ENCODE measurements at regions not wholly inside any gene's neighbourhood (a gene's known extent, or its start where the extent isn't known, plus 50 kb on each side); places are given as distances from the start of the nearest gene placed in this dataset.

GRCh38 chr1:56174176-56174885, 405.0 kb downstream of the PLPP3 start:
- ChIA-PET POLR2A (interaction anchor here (0.5 kb wide), 1 partner anchor 375 kb away, joined by 4 read pairs; no protein-coding TSS in a partner anchor), CTCF (no interaction called here)
- TF ChIP-seq CTCF (IDR thresholded peaks at IDR 0.05; ENCODE audit: low read depth, low read length), result no peak
- no peak overlapping the region for H3K4me3 ChIP-seq (ENCODE audit: low read depth, low read length)
- H3K9me3 ChIP-seq (ENCODE audit: control insufficient read depth, insufficient read depth, low read length), result no peaks in the 10 kb centered on the region
- no peaks in the 10 kb centered on the region for H3K27me3 ChIP-seq (ENCODE audit: control insufficient read depth, insufficient read depth, low read length)
- H3K27ac ChIP-seq (ENCODE audit: low read depth, low read length), result no peak overlapping the region
- no peak for DNase-seq (ENCODE audit: low read depth, low spot score)

GRCh38 chr1:56173736-56174135, 405.6 kb downstream of the PLPP3 start:
- no peak for TF ChIP-seq CTCF (IDR thresholded peaks at IDR 0.05; ENCODE audit: low read depth, low read length)
- ChIA-PET CTCF (no interaction called here), POLR2A (no interaction called here)
- H3K27me3 ChIP-seq (ENCODE audit: control insufficient read depth, insufficient read depth, low read length), result no peaks in the 10 kb centered on the region
- no peaks in the 10 kb centered on the region for H3K9me3 ChIP-seq (ENCODE audit: control insufficient read depth, insufficient read depth, low read length)
- no peak for DNase-seq (ENCODE audit: low read depth, low spot score)
- H3K4me3 ChIP-seq (ENCODE audit: low read depth, low read length), result no peak overlapping the region
- no peak overlapping the region for H3K27ac ChIP-seq (ENCODE audit: low read depth, low read length)

GRCh38 chr1:56171670-56172069, 407.7 kb downstream of the PLPP3 start:
- no peak overlapping the region for H3K27ac ChIP-seq (ENCODE audit: low read depth, low read length)
- CTCF ChIA-PET, result no interaction called here
- no peak for DNase-seq (ENCODE audit: low read depth, low spot score)
- no peaks in the 10 kb centered on the region for H3K27me3 ChIP-seq (ENCODE audit: control insufficient read depth, insufficient read depth, low read length)
- H3K4me3 ChIP-seq (ENCODE audit: low read depth, low read length), result no peak overlapping the region
- POLR2A ChIA-PET, result no interaction called here
- no peaks in the 10 kb centered on the region for H3K9me3 ChIP-seq (ENCODE audit: control insufficient read depth, insufficient read depth, low read length)
- no peak for TF ChIP-seq CTCF (IDR thresholded peaks at IDR 0.05; ENCODE audit: low read depth, low read length)

GRCh38 chr1:56170784-56171320, 408.5 kb downstream of the PLPP3 start:
- Histone ChIP-seq H3K27me3 (ENCODE audit: control insufficient read depth, insufficient read depth, low read length) (no peaks in the 10 kb centered on the region), H3K9me3 (ENCODE audit: control insufficient read depth, insufficient read depth, low read length) (no peaks in the 10 kb centered on the region), H3K4me3 (ENCODE audit: low read depth, low read length) (no peak overlapping the region), H3K27ac (ENCODE audit: low read depth, low read length) (no peak overlapping the region)
- TF ChIP-seq CTCF (IDR thresholded peaks at IDR 0.05; ENCODE audit: low read depth, low read length), result no peak
- ChIA-PET CTCF (no interaction called here), POLR2A (no interaction called here)
- no peak for DNase-seq (ENCODE audit: low read depth, low spot score)

GRCh38 chr1:56169856-56170255, 409.5 kb downstream of the PLPP3 start:
- CTCF ChIA-PET, result interaction anchor here (0.8 kb wide), 1 partner anchor 8 kb away, joined by 3 read pairs; no protein-coding TSS in a partner anchor
- no peak overlapping the region for H3K27ac ChIP-seq (ENCODE audit: low read depth, low read length)
- H3K4me3 ChIP-seq (ENCODE audit: low read depth, low read length), result no peak overlapping the region
- H3K27me3 ChIP-seq (ENCODE audit: control insufficient read depth, insufficient read depth, low read length), result no peaks in the 10 kb centered on the region
- POLR2A ChIA-PET, result no interaction called here
- no peak for DNase-seq (ENCODE audit: low read depth, low spot score)
- no peaks in the 10 kb centered on the region for H3K9me3 ChIP-seq (ENCODE audit: control insufficient read depth, insufficient read depth, low read length)
- TF ChIP-seq CTCF (IDR thresholded peaks at IDR 0.05; ENCODE audit: low read depth, low read length), result no peak
